DND-41 (cell line): ENCODE measurements at regions not wholly inside any gene's neighbourhood (a gene's known extent, or its start where the extent isn't known, plus 50 kb on each side); places are given as distances from the start of the nearest gene placed in this dataset.
"Not testable (repeated sequence)": the region's sequence is repeated elsewhere in the genome, so short reads cannot be mapped to it uniquely, and the experiment has no call there.

Experiments used
- ATAC-seq: fragments of 200-7000 bp; cut with Tn5 transposase; 3 replicates; pipeline ENCODE4 v1.9.1; 2021; ENCODE audit warnings: low read depth; ENCODE audit not compliant: insufficient read depth
- DNase-seq: peaks from one replicate; pipeline ENCODE4 v3.0.0-alpha.2; 2020
- H2AFZ ChIP-seq: 2 replicates; pipeline ENCODE4 v1.6.0; 2012; ENCODE audit warnings: low read depth, low read length
- H3K27ac ChIP-seq: 2 replicates; pipeline ENCODE4 v1.5.1; 2012; ENCODE audit warnings: low read length, inconsistent platforms
- H3K27me3 ChIP-seq: fragments of 200-600 bp; sonication (generic); 2 replicates; pipeline ENCODE4 v1.6.0; 2012; ENCODE audit warnings: low read length, mild to moderate bottlenecking, inconsistent platforms; ENCODE audit not compliant: insufficient read depth, poor library complexity
- H3K36me3 ChIP-seq: 2 replicates; pipeline ENCODE4 v1.5.1; 2012; ENCODE audit warnings: low read length, inconsistent platforms; ENCODE audit not compliant: insufficient read depth
- H3K4me1 ChIP-seq: 2 replicates; pipeline ENCODE4 v1.5.1; 2012; ENCODE audit warnings: mild to moderate bottlenecking, low read length; ENCODE audit not compliant: insufficient read depth
- H3K4me2 ChIP-seq: 2 replicates; pipeline ENCODE4 v1.6.0; 2012; ENCODE audit warnings: mild to moderate bottlenecking, moderate library complexity, low read length, inconsistent platforms; ENCODE audit not compliant: insufficient read depth
- H3K4me3 ChIP-seq, 2 experiments: fragments of 200-600 bp in 1 of 2; shearing (Covaris generic) in 1 of 2; 2 replicates each; pipeline ENCODE4 v1.5.1; 2012 to 2016; ENCODE audit warnings: inconsistent platforms in 2 of 2, low read length in 2 of 2, mild to moderate bottlenecking in 2 of 2, low read depth in 1 of 2, moderate library complexity in 1 of 2
- H3K79me2 ChIP-seq: 2 replicates; pipeline ENCODE4 v1.6.0; 2012; ENCODE audit warnings: low read length, inconsistent platforms; ENCODE audit not compliant: insufficient read depth
- H3K9ac ChIP-seq: 2 replicates; pipeline ENCODE4 v1.6.0; 2012; ENCODE audit warnings: low read depth, mild to moderate bottlenecking, inconsistent platforms, low read length, moderate library complexity
- H3K9me3 ChIP-seq: 2 replicates; pipeline ENCODE4 v1.5.1; 2012; ENCODE audit warnings: low read length, moderate library complexity, mild to moderate bottlenecking, inconsistent platforms; ENCODE audit not compliant: insufficient read depth, severe bottlenecking
- H4K20me1 ChIP-seq: 2 replicates; pipeline ENCODE4 v1.6.0; 2012; ENCODE audit warnings: low read length; ENCODE audit not compliant: insufficient read depth
- CTCF ChIP-seq: IDR thresholded peaks from 2 replicates; pipeline ENCODE4 v1.5.1; 2012; ENCODE audit warnings: borderline replicate concordance, low read length, moderate library complexity, mild to moderate bottlenecking; ENCODE audit not compliant: poor library complexity, severe bottlenecking; ENCODE audit errors: extremely low read depth
- EZH2 ChIP-seq: IDR thresholded peaks from 3 replicates; pipeline ENCODE4 v1.6.1; 2012; ENCODE audit warnings: borderline replicate concordance, low read depth, mild to moderate bottlenecking, moderate library complexity, low read length, inconsistent platforms; ENCODE audit not compliant: severe bottlenecking

GRCh38 chr2:124986136-124986535, 961.0 kb downstream of the CNTNAP5 start:
- no peak overlapping the region for H3K4me3 ChIP-seq
- H3K27ac ChIP-seq, result no peak overlapping the region
- H3K27me3 ChIP-seq, result no peaks in the 10 kb centered on the region
- H3K36me3 ChIP-seq, result no peaks in the 10 kb centered on the region
- no peak overlapping the region for H2AFZ ChIP-seq
- no peaks in the 10 kb centered on the region for H3K79me2 ChIP-seq
- H4K20me1 ChIP-seq, result no peaks in the 10 kb centered on the region
- ATAC-seq (no peak), DNase-seq (no peak)
- no peak overlapping the region for H3K4me2 ChIP-seq
- H3K9ac ChIP-seq, result no peak overlapping the region
- no peaks in the 10 kb centered on the region for H3K9me3 ChIP-seq
- H3K4me1 ChIP-seq, result no peaks in the 10 kb centered on the region
- TF ChIP-seq CTCF, result no peak
- no peak for TF ChIP-seq EZH2

GRCh38 chr2:124986870-124987269, 961.8 kb downstream of the CNTNAP5 start:
- H3K9me3 ChIP-seq, ATAC-seq, H3K27ac ChIP-seq, H2AFZ ChIP-seq, H3K4me3 ChIP-seq, H3K9ac ChIP-seq, H3K79me2 ChIP-seq, H3K36me3 ChIP-seq, H3K27me3 ChIP-seq, H3K4me2 ChIP-seq, DNase-seq, H4K20me1 ChIP-seq, H3K4me1 ChIP-seq: not testable (repeated sequence)

- not testable (repeated sequence) for ATAC-seq, H3K79me2 ChIP-seq
Observed at GRCh38 chr2:124987436-124987835, 962.3 kb downstream of the CNTNAP5 start.

GRCh38 chr2:124988111-124988510, 963.0 kb downstream of the CNTNAP5 start:
- DNase-seq, result no peak
- no peak overlapping the region for H2AFZ ChIP-seq
- H3K79me2 ChIP-seq, result no peaks in the 10 kb centered on the region
- no peak overlapping the region for H3K4me3 ChIP-seq
- no peak for ATAC-seq
- no peaks in the 10 kb centered on the region for H3K4me1 ChIP-seq
- no peaks in the 10 kb centered on the region for H3K36me3 ChIP-seq
- no peaks in the 10 kb centered on the region for H3K27me3 ChIP-seq
- H3K4me2 ChIP-seq, result no peak overlapping the region
- H3K9ac ChIP-seq, result no peak overlapping the region
- no peaks in the 10 kb centered on the region for H4K20me1 ChIP-seq
- TF ChIP-seq CTCF, result no peak
- no peaks in the 10 kb centered on the region for H3K9me3 ChIP-seq
- H3K27ac ChIP-seq, result no peak overlapping the region

More at GRCh38 chr2:124987436-124987835, 962.3 kb downstream of the CNTNAP5 start:
- not testable (repeated sequence) for H3K4me1 ChIP-seq, H3K36me3 ChIP-seq, H3K9me3 ChIP-seq, H2AFZ ChIP-seq, H3K27me3 ChIP-seq, H3K4me3 ChIP-seq, H3K9ac ChIP-seq, DNase-seq, H3K4me2 ChIP-seq, H3K27ac ChIP-seq, H4K20me1 ChIP-seq

- no peak overlapping the region for H3K4me3 ChIP-seq
- ATAC-seq (no peak), DNase-seq (no peak)
- no peaks in the 10 kb centered on the region for H3K9me3 ChIP-seq
- H3K4me1 ChIP-seq, result no peaks in the 10 kb centered on the region
- no peak overlapping the region for H2AFZ ChIP-seq
- no peaks in the 10 kb centered on the region for H3K27me3 ChIP-seq
- no peak overlapping the region for H3K9ac ChIP-seq
- no peaks in the 10 kb centered on the region for H4K20me1 ChIP-seq
- H3K27ac ChIP-seq, result no peak overlapping the region
- no peaks in the 10 kb centered on the region for H3K36me3 ChIP-seq
- H3K79me2 ChIP-seq, result no peaks in the 10 kb centered on the region
- H3K4me2 ChIP-seq, result no peak overlapping the region
- TF ChIP-seq EZH2, result no peak
Observed at GRCh38 chr2:124988794-124989193, 963.7 kb downstream of the CNTNAP5 start.
